ENCODE measurements at regions not wholly inside any gene's neighbourhood (a gene's known extent, or its start where the extent isn't known, plus 50 kb on each side); places are given as distances from the start of the nearest gene placed in this dataset.

DNA sequence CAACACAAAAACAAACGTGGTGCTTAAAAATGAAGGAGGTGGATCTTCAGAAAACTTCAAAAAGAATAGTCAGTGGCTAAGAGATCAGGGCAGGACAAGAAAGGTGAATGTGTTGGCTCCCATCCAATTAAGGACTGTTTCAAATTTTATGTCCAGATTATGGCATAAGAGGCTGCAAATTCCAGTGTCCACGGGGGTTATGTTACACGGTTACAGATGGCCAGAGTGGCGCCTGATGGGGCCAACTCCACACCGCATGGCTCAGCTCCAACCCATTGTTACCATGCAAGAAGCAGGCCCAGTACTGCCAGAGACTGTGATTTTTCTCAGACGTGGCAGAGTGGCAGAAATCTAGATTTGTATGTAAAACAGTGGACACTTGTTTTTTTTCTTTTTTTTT, 168.4 kb upstream of the TENM3 start:
- no peak overlapping the region for H3K27ac ChIP-seq
- H3K27me3 ChIP-seq: no peaks in the 10 kb centered on the region
- intact Hi-C loops (cut with DNase I; ENCODE audit: low total_unique reads): no loop called here
- no peak overlapping the region for H3K4me3 ChIP-seq
- no peaks in the 10 kb centered on the region for H3K9me3 ChIP-seq
- H3K36me3 ChIP-seq: no peaks in the 10 kb centered on the region
- H3K4me1 ChIP-seq: no peaks in the 10 kb centered on the region
- in situ Hi-C loops (cut with MboI; ENCODE audit: low sequenced_read_pairs in 4 of 4): no loop called here
- TF ChIP-seq, protein P1, sequence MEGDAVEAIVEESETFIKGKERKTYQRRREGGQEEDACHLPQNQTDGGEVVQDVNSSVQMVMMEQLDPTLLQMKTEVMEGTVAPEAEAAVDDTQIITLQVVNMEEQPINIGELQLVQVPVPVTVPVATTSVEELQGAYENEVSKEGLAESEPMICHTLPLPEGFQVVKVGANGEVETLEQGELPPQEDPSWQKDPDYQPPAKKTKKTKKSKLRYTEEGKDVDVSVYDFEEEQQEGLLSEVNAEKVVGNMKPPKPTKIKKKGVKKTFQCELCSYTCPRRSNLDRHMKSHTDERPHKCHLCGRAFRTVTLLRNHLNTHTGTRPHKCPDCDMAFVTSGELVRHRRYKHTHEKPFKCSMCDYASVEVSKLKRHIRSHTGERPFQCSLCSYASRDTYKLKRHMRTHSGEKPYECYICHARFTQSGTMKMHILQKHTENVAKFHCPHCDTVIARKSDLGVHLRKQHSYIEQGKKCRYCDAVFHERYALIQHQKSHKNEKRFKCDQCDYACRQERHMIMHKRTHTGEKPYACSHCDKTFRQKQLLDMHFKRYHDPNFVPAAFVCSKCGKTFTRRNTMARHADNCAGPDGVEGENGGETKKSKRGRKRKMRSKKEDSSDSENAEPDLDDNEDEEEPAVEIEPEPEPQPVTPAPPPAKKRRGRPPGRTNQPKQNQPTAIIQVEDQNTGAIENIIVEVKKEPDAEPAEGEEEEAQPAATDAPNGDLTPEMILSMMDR (IDR thresholded peaks at IDR 0.05 in 4 of 5, conservative IDR thresholded peaks at IDR 0.05 in 1 of 5): no peak
- TF ChIP-seq POLR2A (IDR thresholded peaks at IDR 0.05): no peak
- ATAC-seq (no peak), DNase-seq (no peak)

DNA sequence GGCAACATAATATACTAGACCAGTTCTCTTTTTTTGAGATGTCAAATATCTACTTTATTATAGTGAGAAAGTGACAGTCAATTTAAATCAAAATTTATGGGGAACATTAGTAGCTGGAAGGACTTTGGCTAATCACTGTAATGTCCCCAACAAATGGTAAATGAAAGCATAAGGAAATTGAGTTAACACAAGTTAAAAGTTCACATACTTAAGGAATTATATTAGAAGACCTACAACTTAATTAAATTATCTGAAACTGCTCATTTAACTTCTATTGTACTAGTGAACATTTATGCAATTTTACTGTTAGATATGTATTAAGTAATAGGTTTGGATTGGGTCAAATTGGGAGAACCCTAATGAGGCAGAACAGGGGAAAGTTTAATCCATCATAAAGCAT, 160.3 kb upstream of the TENM3 start:
- Histone ChIP-seq H3K4me3 (no peak overlapping the region), H3K36me3 (no peaks in the 10 kb centered on the region), H3K27ac (no peak overlapping the region), H3K4me1 (no peaks in the 10 kb centered on the region), H3K27me3 (no peaks in the 10 kb centered on the region), H3K9me3 (no peaks in the 10 kb centered on the region)
- DNase-seq (no peak), ATAC-seq (no peak)
- in situ Hi-C loops (cut with MboI; ENCODE audit: low sequenced_read_pairs in 4 of 4): no loop called here
- no peak for TF ChIP-seq POLR2A (IDR thresholded peaks at IDR 0.05)
- TF ChIP-seq, protein P1 (IDR thresholded peaks at IDR 0.05 in 4 of 5, conservative IDR thresholded peaks at IDR 0.05 in 1 of 5): no peak
- intact Hi-C loops (cut with DNase I; ENCODE audit: low total_unique reads): no loop called here

DNA sequence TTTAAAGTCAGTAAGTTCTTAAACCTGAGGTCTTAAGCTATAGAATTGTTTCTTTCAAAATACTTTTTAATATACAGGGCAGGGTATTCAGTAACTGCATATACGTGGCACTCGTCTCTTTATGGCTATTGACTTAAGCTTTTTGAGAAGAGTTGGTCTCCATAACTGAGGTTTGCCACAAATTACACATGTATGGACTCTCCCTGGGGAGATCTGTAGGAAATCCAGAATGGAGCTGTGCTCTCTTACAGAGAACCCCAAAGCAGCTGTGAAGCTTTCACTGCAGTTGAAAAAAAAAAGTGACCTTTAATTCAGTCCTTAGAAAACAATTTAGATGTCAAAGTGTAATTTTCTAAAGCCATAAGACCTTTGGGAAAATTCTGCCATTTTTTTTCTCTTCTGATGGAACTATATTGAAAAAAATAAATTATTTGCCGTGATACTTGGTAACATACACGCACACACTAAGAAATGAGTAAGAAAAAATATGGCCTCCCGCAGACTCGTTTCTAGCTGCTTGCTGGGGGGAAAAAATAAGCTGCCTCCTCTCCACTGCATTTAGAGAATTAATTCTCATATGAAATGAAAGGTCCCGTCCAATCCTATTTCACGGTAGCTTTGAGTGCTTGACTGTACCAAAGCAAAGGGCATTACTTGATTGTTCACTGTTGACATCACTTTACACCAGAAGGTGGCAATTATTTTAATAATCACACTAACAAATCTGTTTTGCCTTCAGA, 159.4 kb upstream of the TENM3 start:
- intact Hi-C loops (cut with DNase I; ENCODE audit: low total_unique reads) (no loop called here), in situ Hi-C loops (cut with MboI; ENCODE audit: low sequenced_read_pairs in 4 of 4) (no loop called here)
- Histone ChIP-seq H3K27me3 (no peaks in the 10 kb centered on the region), H3K36me3 (no peaks in the 10 kb centered on the region), H3K9me3 (no peaks in the 10 kb centered on the region), H3K4me1 (no peaks in the 10 kb centered on the region), H3K27ac (no peak overlapping the region), H3K4me3 (no peak overlapping the region)
- no peak for TF ChIP-seq POLR2A (IDR thresholded peaks at IDR 0.05)
- TF ChIP-seq, protein P1 (IDR thresholded peaks at IDR 0.05 in 4 of 5, conservative IDR thresholded peaks at IDR 0.05 in 1 of 5): no peak
- DNase-seq: no peak
- ATAC-seq: no peak

DNA sequence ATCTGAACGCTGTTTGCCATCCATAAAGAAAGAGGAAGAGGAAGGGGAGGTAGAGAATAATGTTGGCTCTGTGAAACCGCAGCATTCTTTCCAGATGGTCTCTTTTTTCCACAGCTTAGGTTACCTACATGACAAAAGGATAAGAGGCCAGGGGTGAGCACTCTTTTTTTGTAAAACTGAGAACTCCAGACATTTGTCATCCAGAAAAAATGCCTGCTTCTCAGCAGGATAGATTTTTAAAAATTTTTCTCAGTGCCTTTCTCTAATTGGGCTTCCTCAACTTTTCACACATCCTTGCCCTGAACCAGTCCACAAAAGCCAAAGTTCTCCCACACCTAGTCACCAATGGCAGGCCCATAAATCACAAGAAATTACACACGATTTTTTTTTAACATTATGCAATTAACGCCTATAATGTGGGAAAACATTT, 158.1 kb upstream of the TENM3 start:
- H3K4me3 ChIP-seq: no peak overlapping the region
- TF ChIP-seq, protein P1 (IDR thresholded peaks at IDR 0.05 in 4 of 5, conservative IDR thresholded peaks at IDR 0.05 in 1 of 5): no peak
- TF ChIP-seq POLR2A (IDR thresholded peaks at IDR 0.05): no peak
- no peak overlapping the region for H3K27ac ChIP-seq
- no peaks in the 10 kb centered on the region for H3K4me1 ChIP-seq
- no peaks in the 10 kb centered on the region for H3K27me3 ChIP-seq
- ATAC-seq: no peak
- in situ Hi-C loops (cut with MboI; ENCODE audit: low sequenced_read_pairs in 4 of 4) (no loop called here), intact Hi-C loops (cut with DNase I; ENCODE audit: low total_unique reads) (no loop called here)
- H3K9me3 ChIP-seq: no peaks in the 10 kb centered on the region
- no peaks in the 10 kb centered on the region for H3K36me3 ChIP-seq
- no peak for DNase-seq

DNA sequence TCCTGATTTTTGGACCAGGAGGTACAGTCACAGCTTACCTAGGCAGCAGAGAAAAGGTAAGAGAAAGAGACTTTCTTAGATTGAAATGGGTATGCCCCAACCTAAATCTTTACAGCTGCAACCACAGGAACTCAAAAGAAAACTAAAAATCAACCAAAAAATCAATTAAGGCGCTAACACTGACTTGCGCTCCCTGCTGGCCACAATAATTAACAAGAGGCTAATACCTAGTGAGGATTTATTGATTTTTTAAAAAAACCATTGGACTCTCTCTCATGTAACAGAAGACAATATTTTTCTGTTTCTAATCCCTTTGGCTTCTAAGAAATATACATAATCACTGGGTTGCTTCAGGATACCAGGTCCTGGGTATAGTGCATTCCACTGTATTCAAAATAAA, 153.9 kb upstream of the TENM3 start:
- Histone ChIP-seq H3K4me1 (no peaks in the 10 kb centered on the region), H3K4me3 (no peak overlapping the region), H3K9me3 (no peaks in the 10 kb centered on the region), H3K27me3 (no peaks in the 10 kb centered on the region), H3K36me3 (no peaks in the 10 kb centered on the region), H3K27ac (no peak overlapping the region)
- in situ Hi-C loops (cut with MboI; ENCODE audit: low sequenced_read_pairs in 4 of 4) (no loop called here), intact Hi-C loops (cut with DNase I; ENCODE audit: low total_unique reads) (no loop called here)
- TF ChIP-seq POLR2A (IDR thresholded peaks at IDR 0.05): no peak
- TF ChIP-seq, protein P1 (IDR thresholded peaks at IDR 0.05 in 4 of 5, conservative IDR thresholded peaks at IDR 0.05 in 1 of 5): peak in 1 of 5 experiments; percentile 9
- DNase-seq (no peak), ATAC-seq (no peak)

All from gastrocnemius medialis (tissue), 4 donors.